ENCODE measurements at regions not wholly inside any gene's neighbourhood (a gene's known extent, or its start where the extent isn't known, plus 50 kb on each side); places are given as distances from the start of the nearest gene placed in this dataset.

- no peak for DNase-seq
Measured at GRCh38 chr15:66906668-66907614, 158.5 kb upstream of the SMAD3 start.

- peak; percentile 43 for DNase-seq
Measured at GRCh38 chr15:66907826-66908743, 157.3 kb upstream of the SMAD3 start.

DNA sequence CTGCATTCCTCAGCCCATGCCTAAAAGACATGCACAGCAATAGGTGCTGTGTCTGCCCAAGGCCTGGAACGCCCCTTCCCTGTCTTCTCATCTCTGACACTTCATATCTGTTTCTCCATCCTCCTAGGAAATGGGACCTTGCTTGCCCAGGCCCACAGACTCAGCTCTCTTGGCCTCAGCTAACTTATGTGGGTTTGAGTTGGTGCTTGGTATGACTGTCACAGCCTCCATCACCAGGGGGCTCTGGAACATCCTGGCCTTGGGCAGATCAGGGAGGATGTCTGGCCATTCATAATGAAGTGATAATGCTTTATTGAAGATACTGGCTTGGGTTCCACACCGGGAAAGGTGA lies 156.7 kb upstream of the SMAD3 start:
- DNase-seq, result no peak

DNA sequence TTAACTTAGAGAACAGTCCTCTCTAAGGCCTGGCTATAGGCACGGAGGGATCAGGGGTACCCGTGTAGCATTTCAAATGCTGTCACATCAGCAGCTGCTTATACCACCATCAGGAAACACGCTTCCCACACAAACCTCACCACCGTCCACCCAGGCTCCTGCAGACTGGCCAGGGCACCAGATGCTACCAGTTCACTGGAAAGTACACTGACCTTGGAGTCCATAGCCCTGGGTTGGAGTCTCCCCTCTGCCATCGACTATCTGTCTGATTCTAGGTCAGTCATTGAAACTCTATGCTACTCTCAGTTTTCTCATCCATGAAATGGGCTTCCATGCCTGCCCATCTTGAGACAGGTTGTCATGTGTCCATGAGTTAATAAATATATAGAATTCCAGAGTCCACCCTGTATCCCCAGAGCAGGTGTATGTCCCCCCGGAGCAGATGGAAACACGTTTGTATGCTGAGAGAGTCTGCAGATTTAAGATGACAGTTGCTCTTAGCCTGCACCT lies 156.0 kb upstream of the SMAD3 start:
- no peak for DNase-seq

- DNase-seq, result no peak
Measured at GRCh38 chr15:66911131-66911700, 154.2 kb upstream of the SMAD3 start.

GRCh38 chr15:66912001-66912400 lies 153.4 kb upstream of the SMAD3 start:
- DNase-seq, result no peak

DNA sequence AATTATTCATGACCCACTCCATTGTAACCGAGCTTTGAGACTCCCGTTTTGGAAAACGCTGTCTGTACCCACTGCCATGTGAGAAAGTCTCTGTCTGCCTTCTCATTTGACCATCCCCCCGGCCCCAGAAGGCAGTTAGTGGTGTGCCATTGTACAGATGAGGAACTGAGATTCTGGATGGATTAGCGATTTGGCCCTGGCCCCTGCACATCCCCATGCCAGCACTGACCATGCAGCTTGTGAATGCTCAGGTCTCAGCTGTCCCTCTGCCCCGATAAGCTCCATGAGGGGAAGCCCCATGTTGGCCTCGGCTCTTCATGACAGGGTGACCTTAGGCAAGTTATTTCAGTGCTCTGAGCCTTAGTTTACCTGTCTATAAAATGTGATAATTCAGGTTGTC lies 153.0 kb upstream of the SMAD3 start:
- no peak for DNase-seq

DNA sequence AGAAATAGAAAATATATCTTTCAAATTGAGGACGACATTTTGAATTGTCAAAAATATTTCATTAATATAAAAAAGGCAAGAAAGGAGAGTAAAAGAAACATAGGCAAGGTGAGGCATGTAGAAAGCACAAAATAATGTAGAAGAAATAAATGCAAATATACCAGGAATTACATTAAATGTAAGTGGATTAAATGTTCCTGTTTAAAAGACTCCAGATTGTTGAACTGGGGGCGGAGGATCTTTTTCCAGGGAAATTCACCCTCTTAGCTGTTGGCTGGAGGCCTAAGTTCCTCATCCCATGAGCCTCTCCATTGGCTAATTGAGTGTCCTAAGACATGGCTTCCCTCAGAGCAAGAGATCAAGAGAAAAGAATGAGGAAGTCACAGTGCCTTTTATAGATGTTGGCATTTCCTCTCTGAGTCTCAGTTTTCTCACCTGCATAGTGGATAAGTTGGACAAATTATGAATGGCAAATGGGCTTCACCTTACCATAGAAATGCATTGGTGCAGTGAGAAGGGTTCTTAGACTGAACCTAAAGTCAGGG lies 147.4 kb upstream of the SMAD3 start:
- no peak for DNase-seq

GRCh38 chr15:66919421-66919820 lies 146.0 kb upstream of the SMAD3 start:
- no peak for DNase-seq

- DNase-seq, result no peak
Measured at GRCh38 chr15:66921319-66921915, 144.0 kb upstream of the SMAD3 start.

GRCh38 chr15:66922608-66923007 lies 142.8 kb upstream of the SMAD3 start:
- no peak for DNase-seq

DNA sequence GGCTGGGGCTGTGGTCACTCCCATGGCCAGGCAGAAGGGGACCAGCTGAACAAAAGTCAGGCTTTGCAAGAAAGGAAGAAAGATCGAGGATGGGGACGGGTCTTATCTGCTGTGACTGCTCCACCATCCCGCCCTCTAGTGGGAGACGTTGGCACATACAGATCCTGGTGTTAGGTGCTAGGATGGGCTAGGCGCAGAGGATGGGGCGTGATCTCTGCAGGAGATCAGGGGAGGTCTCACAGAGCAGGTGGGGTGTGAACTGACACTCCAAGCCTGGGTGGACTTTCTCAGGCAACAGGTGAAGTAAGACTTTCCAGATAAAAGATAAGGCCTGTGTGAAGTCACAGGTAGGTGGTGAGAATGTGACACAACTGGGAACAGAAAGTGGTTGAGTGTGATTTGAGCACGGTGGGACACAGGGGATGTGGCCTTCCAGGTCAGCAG lies 141.9 kb upstream of the SMAD3 start:
- no peak for DNase-seq

- DNase-seq, result no peak
Measured at GRCh38 chr15:66924889-66925288, 140.5 kb upstream of the SMAD3 start.

GRCh38 chr15:66925721-66926120 lies 139.7 kb upstream of the SMAD3 start:
- DNase-seq, result no peak

DNA sequence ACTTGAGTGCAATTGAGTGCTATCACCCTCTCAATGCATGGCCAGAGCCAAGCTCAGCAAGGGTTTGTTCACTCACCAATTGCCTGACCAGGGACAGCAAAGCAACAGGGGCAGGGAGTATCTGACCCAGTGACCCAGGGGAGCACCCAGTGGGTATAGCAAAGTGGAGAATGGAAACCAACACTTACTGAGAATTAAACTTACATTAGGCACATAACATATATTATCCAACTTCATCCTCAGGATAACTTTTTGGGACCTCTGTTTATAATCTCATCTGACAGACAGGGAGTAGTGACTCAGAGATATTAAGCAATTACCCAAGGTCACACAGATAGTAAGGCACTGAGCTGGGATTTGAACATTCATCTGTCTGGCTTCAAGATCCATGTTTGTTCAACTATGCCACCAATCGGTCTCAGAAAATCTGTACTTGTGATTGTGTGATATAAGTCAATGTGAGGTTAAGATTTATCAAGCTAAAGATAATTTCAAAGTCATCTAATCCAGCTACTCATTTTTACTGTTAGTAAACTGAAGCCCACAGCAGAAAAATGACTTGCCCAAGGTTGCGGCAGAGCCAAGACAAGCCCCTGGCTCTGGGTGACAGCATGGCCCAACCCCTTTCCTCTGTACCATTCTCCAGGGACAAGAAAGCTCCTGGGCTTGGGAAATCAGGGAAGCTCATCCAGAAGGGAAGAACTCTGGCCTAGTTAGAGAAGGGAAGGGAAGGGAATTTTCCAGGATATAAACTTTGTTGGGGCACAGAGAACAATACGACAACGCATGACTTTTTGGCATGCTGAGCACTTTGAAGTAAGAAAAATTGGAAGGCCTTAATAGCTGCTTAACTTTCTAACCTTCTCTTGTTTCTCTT lies 138.0 kb upstream of the SMAD3 start:
- no peak for DNase-seq

- no peak for DNase-seq
Measured at GRCh38 chr15:66928101-66928500, 137.3 kb upstream of the SMAD3 start.

DNA sequence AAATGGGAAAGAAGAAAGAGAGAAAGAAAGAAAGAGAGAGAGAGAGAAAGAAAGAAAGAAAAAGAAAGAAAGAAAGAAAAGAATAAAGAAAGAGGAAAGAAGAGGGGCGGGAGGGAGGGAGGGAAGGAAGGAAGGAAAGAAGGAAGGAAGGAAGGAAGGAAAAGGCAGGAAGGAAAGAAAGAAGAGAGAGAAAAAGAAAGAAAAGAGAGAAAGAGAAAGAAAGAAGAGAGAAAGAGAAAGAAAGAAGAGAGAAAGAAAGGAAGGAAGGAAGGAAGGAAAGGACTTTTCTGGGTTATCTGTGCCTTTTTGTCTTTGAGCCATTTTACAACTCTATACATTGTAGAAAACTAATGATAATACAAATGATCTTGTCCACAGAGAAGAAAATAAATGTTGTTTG lies 136.6 kb upstream of the SMAD3 start:
- DNase-seq, result no peak

- DNase-seq, result no peak
Measured at GRCh38 chr15:66929843-66930402, 135.5 kb upstream of the SMAD3 start.

GRCh38 chr15:66931768-66932633 lies 133.4 kb upstream of the SMAD3 start:
- DNase-seq, result peak; percentile 49

DNA sequence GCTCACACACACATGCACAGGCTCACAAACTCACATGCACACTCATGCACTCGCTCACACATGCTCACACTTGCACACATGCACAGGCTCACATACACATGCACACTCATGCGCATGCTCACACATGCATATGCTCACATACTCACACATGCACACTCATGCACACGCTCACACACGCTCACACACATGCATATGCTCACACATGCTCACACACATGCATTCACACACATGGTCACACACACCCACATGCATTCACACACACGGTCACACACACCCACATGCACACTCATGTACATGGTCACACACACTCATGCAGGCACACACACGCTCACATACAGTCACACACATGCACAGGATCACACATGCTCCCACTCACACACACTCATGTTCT lies 132.8 kb upstream of the SMAD3 start:
- no peak for DNase-seq

Measured in fibroblast of skin of abdomen (primary cell).